GM23338 (cell line): ENCODE measurements at regions not wholly inside any gene's neighbourhood (a gene's known extent, or its start where the extent isn't known, plus 50 kb on each side); places are given as distances from the start of the nearest gene placed in this dataset.

Source experiments
- ATAC-seq: fragments of 200-7000 bp; cut with Tn5 transposase; 3 replicates; pipeline ENCODE4 v1.9.1; 2020
- DNase-seq: peaks from one replicate; pipeline ENCODE4 v3.0.0-alpha.2; 2015; ENCODE audit warnings: low spot score
- H2AFZ ChIP-seq: fragments of 200-600 bp; sonication (generic); 2 replicates; pipeline ENCODE4 v1.8.0; 2016; ENCODE audit warnings: antibody characterized with exemption, mild to moderate bottlenecking, moderate library complexity
- H3F3A ChIP-seq: fragments of 200-600 bp; sonication (generic); replicated peaks from 2 replicates; pipeline ENCODE4 v1.8.0; 2017; ENCODE audit warnings: antibody characterized with exemption, mixed run types, low read depth
- H3K27ac ChIP-seq: fragments of 200-600 bp; sonication (generic); 2 replicates; pipeline ENCODE4 v1.6.1; 2016; ENCODE audit warnings: low read depth
- H3K27me3 ChIP-seq: fragments of 200-600 bp; sonication (generic); 2 replicates; pipeline ENCODE4 v1.8.0; 2016; ENCODE audit warnings: mild to moderate bottlenecking, mixed run types, moderate library complexity; ENCODE audit not compliant: insufficient read depth
- H3K36me3 ChIP-seq: fragments of 200-600 bp; sonication (generic); 2 replicates; pipeline ENCODE4 v1.8.0; 2016; ENCODE audit warnings: mild to moderate bottlenecking; ENCODE audit not compliant: insufficient read depth
- H3K4me1 ChIP-seq: fragments of 200-600 bp; sonication (generic); 2 replicates; pipeline ENCODE4 v1.8.0; 2016; ENCODE audit warnings: mild to moderate bottlenecking, moderate library complexity; ENCODE audit not compliant: insufficient read depth
- H3K4me2 ChIP-seq: fragments of 200-600 bp; sonication (generic); 2 replicates; pipeline ENCODE4 v1.7.1; 2017; ENCODE audit warnings: mixed run types
- H3K4me3 ChIP-seq: fragments of 200-600 bp; sonication (generic); 2 replicates; pipeline ENCODE4 v1.6.1; 2016; ENCODE audit warnings: mixed run types
- H3K79me2 ChIP-seq: fragments of 200-600 bp; sonication (generic); replicated peaks from 2 replicates; pipeline ENCODE4 v1.8.0; 2017; ENCODE audit warnings: mild to moderate bottlenecking; ENCODE audit not compliant: insufficient read depth
- H3K9me2 ChIP-seq: fragments of 200-600 bp; sonication (generic); 2 replicates; pipeline ENCODE4 v1.8.0; 2017; ENCODE audit not compliant: insufficient read depth
- H4K20me1 ChIP-seq: fragments of 200-600 bp; sonication (generic); replicated peaks from 2 replicates; pipeline ENCODE4 v1.8.0; 2017; ENCODE audit warnings: mild to moderate bottlenecking; ENCODE audit not compliant: insufficient read depth
- H3K27ac Mint-ChIP-seq: 2 replicates; pipeline ENCODE4 v1.8.0; 2020; ENCODE audit warnings: inconsistent platforms, mild to moderate bottlenecking, moderate library complexity, mixed read lengths
- H3K27me3 Mint-ChIP-seq: 3 replicates; pipeline ENCODE4 v1.8.0; 2022; ENCODE audit warnings: low read depth, mild to moderate bottlenecking, moderate library complexity, mixed read lengths, inconsistent platforms; ENCODE audit not compliant: insufficient read depth, poor library complexity
- H3K36me3 Mint-ChIP-seq: 3 replicates; pipeline ENCODE4 v1.8.0; 2021; ENCODE audit warnings: low read depth, mild to moderate bottlenecking, inconsistent platforms, moderate library complexity, mixed read lengths
- H3K4me1 Mint-ChIP-seq: 3 replicates; pipeline ENCODE4 v1.8.0; 2020; ENCODE audit warnings: mild to moderate bottlenecking, inconsistent platforms, mixed read lengths
- H3K4me3 Mint-ChIP-seq: 3 replicates; pipeline ENCODE4 v1.8.0; 2021; ENCODE audit warnings: moderate library complexity, mild to moderate bottlenecking, inconsistent platforms, mixed read lengths
- H3K9me3 Mint-ChIP-seq: 3 replicates; pipeline ENCODE4 v1.8.0; 2020; ENCODE audit warnings: moderate library complexity, mild to moderate bottlenecking, inconsistent platforms, mixed read lengths
- CREB1 ChIP-seq: fragments of 250-450 bp; sonication (Bioruptor Pico); IDR thresholded peaks from 2 replicates; pipeline ENCODE4 v1.5.0; 2020; ENCODE audit warnings: low read depth, mild to moderate bottlenecking, moderate library complexity
- EZH2 ChIP-seq: fragments of 200-600 bp; sonication (generic); IDR thresholded peaks from one replicate; pipeline ENCODE4 v1.8.0; 2017; ENCODE audit warnings: antibody characterized with exemption, mild to moderate bottlenecking, low read depth; ENCODE audit not compliant: unreplicated experiment
- EZH2phosphoT487 ChIP-seq: fragments of 200-600 bp; sonication (generic); IDR thresholded peaks from one replicate; pipeline ENCODE4 v1.8.1; 2018; ENCODE audit warnings: antibody characterized with exemption; ENCODE audit not compliant: unreplicated experiment
- JUNB ChIP-seq: IDR thresholded peaks from one replicate; pipeline ENCODE4 v1.6.1; 2016; ENCODE audit warnings: antibody characterized with exemption; ENCODE audit not compliant: unreplicated experiment
- NANOG ChIP-seq: IDR thresholded peaks from 2 replicates; pipeline ENCODE4 v1.6.1; 2016; ENCODE audit warnings: antibody characterized with exemption, borderline replicate concordance
- POLR2AphosphoS5 ChIP-seq: IDR thresholded peaks from 2 replicates; pipeline ENCODE4 v1.6.1; 2016; ENCODE audit warnings: antibody characterized with exemption, low read depth
- STAT1 ChIP-seq: IDR thresholded peaks from one replicate; pipeline ENCODE4 v1.6.1; 2016; ENCODE audit warnings: antibody characterized with exemption; ENCODE audit not compliant: unreplicated experiment
- ZNF114 ChIP-seq: fragments of 250-450 bp; sonication (Bioruptor Pico); IDR thresholded peaks from 2 replicates; pipeline ENCODE4 v1.5.0; 2020; ENCODE audit warnings: mild to moderate bottlenecking, moderate library complexity
- ZNF331 ChIP-seq: fragments of 250-450 bp; sonication (Bioruptor Pico); IDR thresholded peaks from 2 replicates; pipeline ENCODE4 v1.5.0; 2020; ENCODE audit warnings: low read depth, mild to moderate bottlenecking, moderate library complexity
- TF ChIP-seq, protein P1 (sequence below): IDR thresholded peaks from one replicate; pipeline ENCODE4 v1.6.1; 2018; ENCODE audit warnings: antibody characterized with exemption; ENCODE audit not compliant: unreplicated experiment
- TF ChIP-seq, protein P2 (sequence below): fragments of 250-450 bp; sonication (Bioruptor Pico); IDR thresholded peaks from 2 replicates; pipeline ENCODE4 v1.5.0; 2020; ENCODE audit warnings: mild to moderate bottlenecking, moderate library complexity
- TF ChIP-seq, protein P3 (sequence below): IDR thresholded peaks from 2 replicates; pipeline ENCODE4 v1.6.1; 2016; ENCODE audit warnings: antibody characterized with exemption
- TF ChIP-seq, protein P4 (sequence below), 2 experiments: fragments of 200-600 bp in 1 of 2; sonication (generic) in 1 of 2; conservative IDR thresholded peaks; 2 replicates each; pipeline versions ENCODE4 v1.5.1 to v1.6.1; 2016 to 2017; ENCODE audit warnings: antibody characterized with exemption in 2 of 2, low read depth in 2 of 2, mild to moderate bottlenecking in 2 of 2, moderate library complexity in 1 of 2

DNA sequence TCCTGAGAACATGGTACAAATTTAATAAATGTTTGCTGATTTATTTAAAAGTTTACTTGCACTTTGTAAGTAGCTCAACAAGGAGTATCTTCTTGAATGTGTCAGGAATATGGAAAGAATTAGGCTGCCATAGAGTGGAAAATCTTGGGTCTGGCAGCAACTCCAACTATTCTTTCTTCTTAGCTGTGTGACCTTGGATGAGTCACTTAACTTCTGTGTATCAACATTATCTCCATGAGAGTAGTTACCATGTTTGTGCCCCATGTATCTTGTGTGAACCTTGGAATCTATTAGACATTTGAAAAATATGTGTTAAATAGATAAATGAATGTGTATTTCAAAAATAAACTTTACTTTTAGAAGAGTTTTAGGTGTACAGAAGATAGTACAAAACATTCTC, 348.8 kb downstream of the GBA3 start:
- no peaks in the 10 kb centered on the region for H3K36me3 Mint-ChIP-seq
- Histone ChIP-seq H3K4me2 (no peak overlapping the region), H4K20me1 (no peaks in the 10 kb centered on the region), H3K4me1 (peaks cover 7% of the 10 kb centered on the region), H2AFZ (no peak overlapping the region), H3K9me2 (no peaks in the 10 kb centered on the region), H3K27ac (no peak overlapping the region), H3K27me3 (no peaks in the 10 kb centered on the region), H3F3A (no peaks in the 10 kb centered on the region), H3K79me2 (no peaks in the 10 kb centered on the region), H3K36me3 (no peaks in the 10 kb centered on the region), H3K4me3 (no peak overlapping the region)
- DNase-seq (no peak), ATAC-seq (no peak)
- no peak for TF ChIP-seq ZNF331 (CRISPR knock-in tag)
- no peak for TF ChIP-seq EZH2phosphoT487
- TF ChIP-seq, protein P1, sequence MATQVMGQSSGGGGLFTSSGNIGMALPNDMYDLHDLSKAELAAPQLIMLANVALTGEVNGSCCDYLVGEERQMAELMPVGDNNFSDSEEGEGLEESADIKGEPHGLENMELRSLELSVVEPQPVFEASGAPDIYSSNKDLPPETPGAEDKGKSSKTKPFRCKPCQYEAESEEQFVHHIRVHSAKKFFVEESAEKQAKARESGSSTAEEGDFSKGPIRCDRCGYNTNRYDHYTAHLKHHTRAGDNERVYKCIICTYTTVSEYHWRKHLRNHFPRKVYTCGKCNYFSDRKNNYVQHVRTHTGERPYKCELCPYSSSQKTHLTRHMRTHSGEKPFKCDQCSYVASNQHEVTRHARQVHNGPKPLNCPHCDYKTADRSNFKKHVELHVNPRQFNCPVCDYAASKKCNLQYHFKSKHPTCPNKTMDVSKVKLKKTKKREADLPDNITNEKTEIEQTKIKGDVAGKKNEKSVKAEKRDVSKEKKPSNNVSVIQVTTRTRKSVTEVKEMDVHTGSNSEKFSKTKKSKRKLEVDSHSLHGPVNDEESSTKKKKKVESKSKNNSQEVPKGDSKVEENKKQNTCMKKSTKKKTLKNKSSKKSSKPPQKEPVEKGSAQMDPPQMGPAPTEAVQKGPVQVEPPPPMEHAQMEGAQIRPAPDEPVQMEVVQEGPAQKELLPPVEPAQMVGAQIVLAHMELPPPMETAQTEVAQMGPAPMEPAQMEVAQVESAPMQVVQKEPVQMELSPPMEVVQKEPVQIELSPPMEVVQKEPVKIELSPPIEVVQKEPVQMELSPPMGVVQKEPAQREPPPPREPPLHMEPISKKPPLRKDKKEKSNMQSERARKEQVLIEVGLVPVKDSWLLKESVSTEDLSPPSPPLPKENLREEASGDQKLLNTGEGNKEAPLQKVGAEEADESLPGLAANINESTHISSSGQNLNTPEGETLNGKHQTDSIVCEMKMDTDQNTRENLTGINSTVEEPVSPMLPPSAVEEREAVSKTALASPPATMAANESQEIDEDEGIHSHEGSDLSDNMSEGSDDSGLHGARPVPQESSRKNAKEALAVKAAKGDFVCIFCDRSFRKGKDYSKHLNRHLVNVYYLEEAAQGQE = no peak
- TF ChIP-seq NANOG = no peak
- TF ChIP-seq CREB1 = no peak
- TF ChIP-seq POLR2AphosphoS5 = no peak
- TF ChIP-seq EZH2 = no peak
- TF ChIP-seq, protein P2, sequence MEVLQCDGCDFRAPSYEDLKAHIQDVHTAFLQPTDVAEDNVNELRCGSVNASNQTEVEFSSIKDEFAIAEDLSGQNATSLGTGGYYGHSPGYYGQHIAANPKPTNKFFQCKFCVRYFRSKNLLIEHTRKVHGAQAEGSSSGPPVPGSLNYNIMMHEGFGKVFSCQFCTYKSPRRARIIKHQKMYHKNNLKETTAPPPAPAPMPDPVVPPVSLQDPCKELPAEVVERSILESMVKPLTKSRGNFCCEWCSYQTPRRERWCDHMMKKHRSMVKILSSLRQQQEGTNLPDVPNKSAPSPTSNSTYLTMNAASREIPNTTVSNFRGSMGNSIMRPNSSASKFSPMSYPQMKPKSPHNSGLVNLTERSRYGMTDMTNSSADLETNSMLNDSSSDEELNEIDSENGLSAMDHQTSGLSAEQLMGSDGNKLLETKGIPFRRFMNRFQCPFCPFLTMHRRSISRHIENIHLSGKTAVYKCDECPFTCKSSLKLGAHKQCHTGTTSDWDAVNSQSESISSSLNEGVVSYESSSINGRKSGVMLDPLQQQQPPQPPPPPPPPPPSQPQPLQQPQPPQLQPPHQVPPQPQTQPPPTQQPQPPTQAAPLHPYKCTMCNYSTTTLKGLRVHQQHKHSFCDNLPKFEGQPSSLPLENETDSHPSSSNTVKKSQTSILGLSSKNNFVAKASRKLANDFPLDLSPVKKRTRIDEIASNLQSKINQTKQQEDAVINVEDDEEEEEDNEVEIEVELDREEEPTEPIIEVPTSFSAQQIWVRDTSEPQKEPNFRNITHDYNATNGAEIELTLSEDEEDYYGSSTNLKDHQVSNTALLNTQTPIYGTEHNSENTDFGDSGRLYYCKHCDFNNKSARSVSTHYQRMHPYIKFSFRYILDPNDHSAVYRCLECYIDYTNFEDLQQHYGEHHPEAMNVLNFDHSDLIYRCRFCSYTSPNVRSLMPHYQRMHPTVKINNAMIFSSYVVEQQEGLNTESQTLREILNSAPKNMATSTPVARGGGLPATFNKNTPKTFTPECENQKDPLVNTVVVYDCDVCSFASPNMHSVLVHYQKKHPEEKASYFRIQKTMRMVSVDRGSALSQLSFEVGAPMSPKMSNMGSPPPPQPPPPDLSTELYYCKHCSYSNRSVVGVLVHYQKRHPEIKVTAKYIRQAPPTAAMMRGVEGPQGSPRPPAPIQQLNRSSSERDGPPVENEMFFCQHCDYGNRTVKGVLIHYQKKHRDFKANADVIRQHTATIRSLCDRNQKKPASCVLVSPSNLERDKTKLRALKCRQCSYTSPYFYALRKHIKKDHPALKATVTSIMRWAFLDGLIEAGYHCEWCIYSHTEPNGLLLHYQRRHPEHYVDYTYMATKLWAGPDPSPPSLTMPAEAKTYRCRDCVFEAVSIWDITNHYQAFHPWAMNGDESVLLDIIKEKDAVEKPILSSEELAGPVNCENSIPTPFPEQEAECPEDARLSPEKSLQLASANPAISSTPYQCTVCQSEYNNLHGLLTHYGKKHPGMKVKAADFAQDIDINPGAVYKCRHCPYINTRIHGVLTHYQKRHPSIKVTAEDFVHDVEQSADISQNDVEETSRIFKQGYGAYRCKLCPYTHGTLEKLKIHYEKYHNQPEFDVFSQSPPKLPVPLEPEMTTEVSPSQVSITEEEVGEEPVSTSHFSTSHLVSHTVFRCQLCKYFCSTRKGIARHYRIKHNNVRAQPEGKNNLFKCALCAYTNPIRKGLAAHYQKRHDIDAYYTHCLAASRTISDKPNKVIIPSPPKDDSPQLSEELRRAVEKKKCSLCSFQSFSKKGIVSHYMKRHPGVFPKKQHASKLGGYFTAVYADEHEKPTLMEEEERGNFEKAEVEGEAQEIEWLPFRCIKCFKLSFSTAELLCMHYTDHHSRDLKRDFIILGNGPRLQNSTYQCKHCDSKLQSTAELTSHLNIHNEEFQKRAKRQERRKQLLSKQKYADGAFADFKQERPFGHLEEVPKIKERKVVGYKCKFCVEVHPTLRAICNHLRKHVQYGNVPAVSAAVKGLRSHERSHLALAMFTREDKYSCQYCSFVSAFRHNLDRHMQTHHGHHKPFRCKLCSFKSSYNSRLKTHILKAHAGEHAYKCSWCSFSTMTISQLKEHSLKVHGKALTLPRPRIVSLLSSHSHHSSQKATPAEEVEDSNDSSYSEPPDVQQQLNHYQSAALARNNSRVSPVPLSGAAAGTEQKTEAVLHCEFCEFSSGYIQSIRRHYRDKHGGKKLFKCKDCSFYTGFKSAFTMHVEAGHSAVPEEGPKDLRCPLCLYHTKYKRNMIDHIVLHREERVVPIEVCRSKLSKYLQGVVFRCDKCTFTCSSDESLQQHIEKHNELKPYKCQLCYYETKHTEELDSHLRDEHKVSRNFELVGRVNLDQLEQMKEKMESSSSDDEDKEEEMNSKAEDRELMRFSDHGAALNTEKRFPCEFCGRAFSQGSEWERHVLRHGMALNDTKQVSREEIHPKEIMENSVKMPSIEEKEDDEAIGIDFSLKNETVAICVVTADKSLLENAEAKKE (CRISPR knock-in tag) = no peak
- no peak for TF ChIP-seq STAT1
- TF ChIP-seq ZNF114 (CRISPR knock-in tag) = no peak
- TF ChIP-seq, protein P3, sequence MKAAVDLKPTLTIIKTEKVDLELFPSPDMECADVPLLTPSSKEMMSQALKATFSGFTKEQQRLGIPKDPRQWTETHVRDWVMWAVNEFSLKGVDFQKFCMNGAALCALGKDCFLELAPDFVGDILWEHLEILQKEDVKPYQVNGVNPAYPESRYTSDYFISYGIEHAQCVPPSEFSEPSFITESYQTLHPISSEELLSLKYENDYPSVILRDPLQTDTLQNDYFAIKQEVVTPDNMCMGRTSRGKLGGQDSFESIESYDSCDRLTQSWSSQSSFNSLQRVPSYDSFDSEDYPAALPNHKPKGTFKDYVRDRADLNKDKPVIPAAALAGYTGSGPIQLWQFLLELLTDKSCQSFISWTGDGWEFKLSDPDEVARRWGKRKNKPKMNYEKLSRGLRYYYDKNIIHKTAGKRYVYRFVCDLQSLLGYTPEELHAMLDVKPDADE = no peak
- TF ChIP-seq JUNB = no peak
- TF ChIP-seq, protein P4, sequence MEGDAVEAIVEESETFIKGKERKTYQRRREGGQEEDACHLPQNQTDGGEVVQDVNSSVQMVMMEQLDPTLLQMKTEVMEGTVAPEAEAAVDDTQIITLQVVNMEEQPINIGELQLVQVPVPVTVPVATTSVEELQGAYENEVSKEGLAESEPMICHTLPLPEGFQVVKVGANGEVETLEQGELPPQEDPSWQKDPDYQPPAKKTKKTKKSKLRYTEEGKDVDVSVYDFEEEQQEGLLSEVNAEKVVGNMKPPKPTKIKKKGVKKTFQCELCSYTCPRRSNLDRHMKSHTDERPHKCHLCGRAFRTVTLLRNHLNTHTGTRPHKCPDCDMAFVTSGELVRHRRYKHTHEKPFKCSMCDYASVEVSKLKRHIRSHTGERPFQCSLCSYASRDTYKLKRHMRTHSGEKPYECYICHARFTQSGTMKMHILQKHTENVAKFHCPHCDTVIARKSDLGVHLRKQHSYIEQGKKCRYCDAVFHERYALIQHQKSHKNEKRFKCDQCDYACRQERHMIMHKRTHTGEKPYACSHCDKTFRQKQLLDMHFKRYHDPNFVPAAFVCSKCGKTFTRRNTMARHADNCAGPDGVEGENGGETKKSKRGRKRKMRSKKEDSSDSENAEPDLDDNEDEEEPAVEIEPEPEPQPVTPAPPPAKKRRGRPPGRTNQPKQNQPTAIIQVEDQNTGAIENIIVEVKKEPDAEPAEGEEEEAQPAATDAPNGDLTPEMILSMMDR (conservative IDR thresholded peaks at IDR 0.05; ENCODE audit: low read depth in 2 of 2) = no peak
- H3K27me3 Mint-ChIP-seq = no peaks in the 10 kb centered on the region
- peaks cover 2% of the 10 kb centered on the region; the same call in 1 of the 3 replicates for H3K9me3 Mint-ChIP-seq
- peaks cover 9% of the 10 kb centered on the region for H3K4me1 Mint-ChIP-seq
- H3K4me3 Mint-ChIP-seq = no peak overlapping the region
- H3K27ac Mint-ChIP-seq = no peak overlapping the region
